Activated T-cell treated with anti-CD3 and anti-CD28 coated beads, Interleukin-2, amount 50 U/mL, for 4 hours (primary cell): ENCODE measurements at regions not wholly inside any gene's neighbourhood (a gene's known extent, or its start where the extent isn't known, plus 50 kb on each side); places are given as distances from the start of the nearest gene placed in this dataset.

ENCODE experiments used
- ATAC-seq, 2 donors: fragments of 200-7000 bp; cut with Tn5 transposase; one replicate each; pipeline ENCODE4 v1.10.0; 2021
- DNase-seq: peaks from one replicate; pipeline ENCODE4 v3.0.0-alpha.2; 2020
- H3K27me3 Mint-ChIP-seq: one replicate; pipeline ENCODE4 v1.8.0; 2021; ENCODE audit warnings: low read depth, mixed read lengths
- H3K36me3 Mint-ChIP-seq: one replicate; pipeline ENCODE4 v1.8.0; 2022; ENCODE audit warnings: mixed read lengths; ENCODE audit not compliant: insufficient read depth
- H3K4me1 Mint-ChIP-seq: one replicate; pipeline ENCODE4 v1.8.0; 2021; ENCODE audit warnings: low read depth, mixed read lengths
- H3K4me3 Mint-ChIP-seq: one replicate; pipeline ENCODE4 v1.8.0; 2021; ENCODE audit warnings: mild to moderate bottlenecking, moderate library complexity, mixed read lengths
- H3K9me3 Mint-ChIP-seq: one replicate; pipeline ENCODE4 v1.8.0; 2021; ENCODE audit warnings: mixed read lengths

GRCh38 chr2:64831134-64831976 is 157.8 kb upstream of the SLC1A4 start:
- Mint-ChIP-seq H3K36me3 (no peaks in the 10 kb centered on the region), H3K4me1 (peaks cover 13% of the 10 kb centered on the region), H3K9me3 (no peaks in the 10 kb centered on the region), H3K27me3 (no peaks in the 10 kb centered on the region), H3K4me3 (peak overlapping the region; percentile 61)
- ATAC-seq (peak; percentile 95), DNase-seq (peak; percentile 83)

- H3K4me3 Mint-ChIP-seq, result no peak overlapping the region
- H3K9me3 Mint-ChIP-seq, result no peaks in the 10 kb centered on the region
- no peaks in the 10 kb centered on the region for H3K36me3 Mint-ChIP-seq
- H3K4me1 Mint-ChIP-seq, result peaks cover 13% of the 10 kb centered on the region
- H3K27me3 Mint-ChIP-seq, result no peaks in the 10 kb centered on the region
- ATAC-seq, result no peak
- no peak for DNase-seq
Measured at GRCh38 chr2:64831977-64832328, 157.2 kb upstream of the SLC1A4 start.

- Mint-ChIP-seq H3K4me1 (peaks cover 13% of the 10 kb centered on the region), H3K36me3 (no peaks in the 10 kb centered on the region), H3K4me3 (no peak overlapping the region), H3K27me3 (no peaks in the 10 kb centered on the region), H3K9me3 (no peaks in the 10 kb centered on the region)
- DNase-seq (no peak), ATAC-seq (no peak)
Measured at GRCh38 chr2:64832936-64833335, 156.3 kb upstream of the SLC1A4 start.

GRCh38 chr2:64836566-64836965 is 152.6 kb upstream of the SLC1A4 start:
- ATAC-seq (no peak), DNase-seq (no peak)
- Mint-ChIP-seq H3K9me3 (no peaks in the 10 kb centered on the region), H3K4me1 (peaks cover 12% of the 10 kb centered on the region), H3K36me3 (no peaks in the 10 kb centered on the region), H3K4me3 (no peak overlapping the region), H3K27me3 (no peaks in the 10 kb centered on the region)

- peaks cover 9% of the 10 kb centered on the region for H3K4me1 Mint-ChIP-seq
- no peaks in the 10 kb centered on the region for H3K27me3 Mint-ChIP-seq
- no peak overlapping the region for H3K4me3 Mint-ChIP-seq
- H3K36me3 Mint-ChIP-seq, result no peaks in the 10 kb centered on the region
- DNase-seq (no peak), ATAC-seq (no peak)
- no peaks in the 10 kb centered on the region for H3K9me3 Mint-ChIP-seq
Measured at GRCh38 chr2:64837116-64837731, 152.0 kb upstream of the SLC1A4 start.

GRCh38 chr2:64837925-64838641 is 151.1 kb upstream of the SLC1A4 start:
- ATAC-seq, result no peak

GRCh38 chr2:64838817-64839216 is 150.4 kb upstream of the SLC1A4 start:
- Mint-ChIP-seq H3K4me3 (no peak overlapping the region), H3K9me3 (no peaks in the 10 kb centered on the region), H3K27me3 (no peaks in the 10 kb centered on the region), H3K36me3 (no peaks in the 10 kb centered on the region), H3K4me1 (peaks cover 9% of the 10 kb centered on the region)
- DNase-seq (no peak), ATAC-seq (no peak)

More at GRCh38 chr2:64837925-64838641, 151.1 kb upstream of the SLC1A4 start:
- Mint-ChIP-seq H3K36me3 (no peaks in the 10 kb centered on the region), H3K9me3 (no peaks in the 10 kb centered on the region), H3K27me3 (no peaks in the 10 kb centered on the region), H3K4me3 (no peak overlapping the region), H3K4me1 (peaks cover 9% of the 10 kb centered on the region)
- DNase-seq, result no peak

- Mint-ChIP-seq H3K9me3 (no peaks in the 10 kb centered on the region), H3K36me3 (no peaks in the 10 kb centered on the region), H3K27me3 (no peaks in the 10 kb centered on the region), H3K4me1 (peaks cover 9% of the 10 kb centered on the region), H3K4me3 (no peak overlapping the region)
- DNase-seq, result no peak
- peak in 1 of 2 donors; percentile 43 for ATAC-seq
Measured at GRCh38 chr2:64839844-64840243, 149.4 kb upstream of the SLC1A4 start.

GRCh38 chr2:64840426-64840881 is 148.7 kb upstream of the SLC1A4 start:
- H3K9me3 Mint-ChIP-seq, result no peaks in the 10 kb centered on the region
- no peaks in the 10 kb centered on the region for H3K27me3 Mint-ChIP-seq
- DNase-seq (no peak), ATAC-seq (peak in 1 of 2 donors; percentile 10)
- H3K4me3 Mint-ChIP-seq, result no peak overlapping the region
- no peaks in the 10 kb centered on the region for H3K36me3 Mint-ChIP-seq
- peaks cover 9% of the 10 kb centered on the region for H3K4me1 Mint-ChIP-seq

GRCh38 chr2:64841461-64841860 is 147.7 kb upstream of the SLC1A4 start:
- no peak for DNase-seq
- ATAC-seq, result no peak
- no peaks in the 10 kb centered on the region for H3K9me3 Mint-ChIP-seq

GRCh38 chr2:64842030-64842429 is 147.2 kb upstream of the SLC1A4 start:
- Mint-ChIP-seq H3K36me3 (no peaks in the 10 kb centered on the region), H3K4me1 (peaks cover 9% of the 10 kb centered on the region), H3K27me3 (no peaks in the 10 kb centered on the region), H3K4me3 (no peak overlapping the region), H3K9me3 (no peaks in the 10 kb centered on the region)
- no peak for DNase-seq
- no peak for ATAC-seq

More at GRCh38 chr2:64841461-64841860, 147.7 kb upstream of the SLC1A4 start:
- no peak overlapping the region for H3K4me3 Mint-ChIP-seq
- H3K27me3 Mint-ChIP-seq, result no peaks in the 10 kb centered on the region
- H3K4me1 Mint-ChIP-seq, result peaks cover 9% of the 10 kb centered on the region
- no peaks in the 10 kb centered on the region for H3K36me3 Mint-ChIP-seq

GRCh38 chr2:64844087-64844486 is 145.1 kb upstream of the SLC1A4 start:
- DNase-seq (no peak), ATAC-seq (no peak)
- Mint-ChIP-seq H3K4me3 (no peak overlapping the region), H3K9me3 (no peaks in the 10 kb centered on the region), H3K27me3 (no peaks in the 10 kb centered on the region), H3K4me1 (peaks cover 9% of the 10 kb centered on the region), H3K36me3 (no peaks in the 10 kb centered on the region)

- no peaks in the 10 kb centered on the region for H3K27me3 Mint-ChIP-seq
- H3K36me3 Mint-ChIP-seq, result no peaks in the 10 kb centered on the region
- no peak overlapping the region for H3K4me3 Mint-ChIP-seq
- DNase-seq (no peak), ATAC-seq (no peak)
- H3K9me3 Mint-ChIP-seq, result no peaks in the 10 kb centered on the region
- H3K4me1 Mint-ChIP-seq, result peaks cover 4% of the 10 kb centered on the region
Measured at GRCh38 chr2:64845273-64845905, 143.8 kb upstream of the SLC1A4 start.

GRCh38 chr2:64846177-64846576 is 143.0 kb upstream of the SLC1A4 start:
- Mint-ChIP-seq H3K36me3 (no peaks in the 10 kb centered on the region), H3K4me3 (no peak overlapping the region), H3K4me1 (peaks cover 1% of the 10 kb centered on the region), H3K9me3 (no peaks in the 10 kb centered on the region), H3K27me3 (no peaks in the 10 kb centered on the region)
- no peak for ATAC-seq
- no peak for DNase-seq
